IPS-18c (cell line): ENCODE measurements at regions not wholly inside any gene's neighbourhood (a gene's known extent, or its start where the extent isn't known, plus 50 kb on each side); places are given as distances from the start of the nearest gene placed in this dataset.

Experiments
- H3K4me3 ChIP-seq: 2 replicates; pipeline ENCODE4 v1.7.0; 2013; ENCODE audit warnings: low read depth, mild to moderate bottlenecking, low read length, moderate library complexity; ENCODE audit not compliant: insufficient read depth
- H3K9me3 ChIP-seq: one replicate; pipeline ENCODE4 v1.6.1; 2013; ENCODE audit warnings: mild to moderate bottlenecking, low read length, moderate library complexity; ENCODE audit not compliant: control insufficient read depth, insufficient read depth

DNA sequence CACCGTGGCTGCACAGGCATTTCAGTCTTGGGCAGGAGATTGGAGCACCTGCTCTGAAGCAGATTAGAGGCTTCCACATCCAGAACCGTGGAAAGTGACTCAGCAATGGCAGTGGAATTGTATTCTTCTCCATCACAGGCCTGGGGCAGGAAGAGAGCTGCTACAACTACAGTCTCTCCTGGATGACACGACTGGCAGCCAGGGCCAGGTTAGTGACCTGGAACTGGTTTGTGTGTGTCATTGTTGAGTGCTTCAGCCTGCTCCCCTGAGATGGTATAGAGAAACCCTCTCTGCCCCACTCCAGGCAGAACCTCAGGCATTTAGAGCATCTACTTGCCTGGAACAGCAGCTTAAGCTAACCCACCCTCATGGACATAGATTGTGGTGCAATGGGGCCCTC is 596.5 kb upstream of the INTU start:
- H3K9me3 ChIP-seq: no peaks in the 10 kb centered on the region
- H3K4me3 ChIP-seq: no peak overlapping the region; the same call in 1 of the 2 replicates

DNA sequence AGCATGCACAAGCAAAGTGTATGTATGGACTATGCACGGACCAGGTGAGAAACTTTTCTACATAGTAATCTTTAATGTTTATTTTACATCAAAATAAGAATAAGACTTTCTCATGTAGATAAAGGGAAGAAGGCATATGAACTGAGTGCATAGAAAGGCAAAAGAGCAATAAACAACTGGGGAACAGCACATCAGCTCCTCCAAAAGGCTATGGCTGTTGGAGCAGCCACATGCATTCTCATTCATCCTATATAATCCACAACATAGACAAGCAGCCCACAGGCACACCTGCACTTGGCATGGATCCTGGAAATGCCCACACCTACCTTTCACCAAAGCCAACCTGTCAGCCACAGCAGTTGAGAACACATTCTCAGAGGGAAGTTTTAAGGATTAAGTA is 586.9 kb upstream of the INTU start:
- H3K9me3 ChIP-seq: no peaks in the 10 kb centered on the region
- H3K4me3 ChIP-seq: no peak overlapping the region

- Histone ChIP-seq H3K9me3 (no peaks in the 10 kb centered on the region), H3K4me3 (no peak overlapping the region)
These were observed 584.8 kb upstream of the INTU start for GRCh38 chr4:127047930-127048329.

DNA sequence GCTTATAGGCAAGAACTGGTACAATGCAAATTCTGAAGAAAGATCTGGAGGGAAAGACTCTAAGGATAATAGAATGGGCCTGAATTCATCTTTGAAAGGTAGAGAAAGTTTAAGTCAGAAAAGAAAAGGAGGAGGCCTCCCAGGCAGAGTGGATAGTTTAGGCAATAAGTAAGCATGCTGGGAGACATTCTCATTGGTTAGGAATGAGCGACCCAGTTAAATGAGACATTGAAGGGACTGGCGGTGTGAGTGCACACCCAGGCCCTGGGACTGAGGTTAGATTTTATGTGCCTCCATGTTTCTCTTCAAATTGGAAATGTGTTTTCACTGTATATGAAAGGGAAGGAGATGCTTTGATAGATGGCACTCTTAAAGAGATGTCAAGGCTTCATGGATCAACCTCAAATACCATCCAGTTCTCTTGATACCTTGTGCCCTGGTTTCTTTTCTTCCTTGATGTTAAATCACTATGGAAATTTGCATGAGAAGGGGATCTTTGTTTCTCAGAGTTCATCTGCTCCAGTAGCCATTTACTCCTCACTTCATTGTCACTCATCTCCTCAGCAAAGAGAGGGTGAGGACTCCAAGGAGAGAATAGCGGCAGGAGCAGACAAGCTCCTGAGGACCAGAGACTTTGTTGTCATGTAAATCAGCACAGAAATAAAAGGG is 584.2 kb upstream of the INTU start:
- Histone ChIP-seq H3K9me3 (no peaks in the 10 kb centered on the region), H3K4me3 (no peak overlapping the region)

- H3K9me3 ChIP-seq: no peaks in the 10 kb centered on the region
- no peak overlapping the region for H3K4me3 ChIP-seq
These were observed 583.2 kb upstream of the INTU start for GRCh38 chr4:127049526-127049925.

DNA sequence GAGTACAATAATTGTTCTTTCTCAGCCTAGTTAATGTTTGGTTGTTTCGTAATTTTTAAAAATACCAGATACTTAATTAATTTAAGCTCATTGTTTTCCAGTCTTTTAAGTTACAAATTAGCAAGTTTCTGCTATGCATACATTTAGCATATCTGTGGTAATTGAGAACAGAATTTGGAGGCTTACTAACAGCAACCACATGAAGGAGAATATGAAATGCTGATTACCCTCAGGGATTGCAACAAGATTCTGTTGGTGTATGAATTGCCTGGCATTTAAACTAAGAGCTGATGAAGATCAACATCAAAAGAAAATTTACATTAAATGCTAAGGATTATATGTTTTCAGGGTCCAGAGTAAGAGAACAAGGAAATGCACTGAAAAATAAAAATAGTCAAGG is 580.0 kb upstream of the INTU start:
- H3K9me3 ChIP-seq: no peaks in the 10 kb centered on the region
- no peak overlapping the region for H3K4me3 ChIP-seq

DNA sequence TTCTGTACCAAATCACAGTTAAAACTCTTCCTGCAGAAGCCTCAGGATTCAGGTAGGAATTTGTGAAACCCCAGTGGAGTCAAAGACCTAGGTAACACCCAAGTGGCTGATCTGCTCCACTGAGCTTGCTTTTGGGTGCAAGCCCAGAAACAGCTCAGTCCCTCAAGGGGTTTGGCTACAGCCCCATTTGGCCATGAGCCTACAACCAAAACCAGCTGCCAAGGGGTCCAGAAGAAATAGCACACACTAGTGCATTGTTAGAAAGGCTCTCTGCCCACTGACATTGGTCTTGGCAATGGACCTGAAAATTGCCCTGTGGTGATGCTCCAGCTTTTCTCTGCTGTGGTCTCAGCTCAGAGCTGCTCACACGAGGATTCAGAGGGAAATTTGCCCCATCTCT is 577.4 kb upstream of the INTU start:
- H3K9me3 ChIP-seq: no peaks in the 10 kb centered on the region
- H3K4me3 ChIP-seq: no peak overlapping the region

DNA sequence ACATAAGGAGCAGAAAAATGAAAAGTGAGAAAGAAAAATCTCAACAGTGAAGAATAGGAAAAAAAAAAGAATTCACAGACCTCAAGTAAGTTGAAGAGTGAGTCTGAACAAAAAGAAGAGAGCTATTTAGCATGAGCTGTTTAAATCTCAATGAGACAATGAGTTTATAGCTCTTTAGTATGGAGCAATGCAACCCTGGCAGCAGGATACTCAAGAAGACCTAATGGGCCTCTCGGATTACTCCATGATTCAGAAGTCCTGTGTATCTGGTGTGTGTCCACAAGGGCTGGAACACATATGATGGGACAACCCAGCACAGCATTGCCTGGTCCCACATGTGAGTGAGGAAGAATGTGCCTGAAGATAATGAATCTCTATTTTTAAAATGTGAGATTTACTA is 563.1 kb upstream of the INTU start:
- no peak overlapping the region for H3K4me3 ChIP-seq
- peaks cover 2% of the 10 kb centered on the region for H3K9me3 ChIP-seq

DNA sequence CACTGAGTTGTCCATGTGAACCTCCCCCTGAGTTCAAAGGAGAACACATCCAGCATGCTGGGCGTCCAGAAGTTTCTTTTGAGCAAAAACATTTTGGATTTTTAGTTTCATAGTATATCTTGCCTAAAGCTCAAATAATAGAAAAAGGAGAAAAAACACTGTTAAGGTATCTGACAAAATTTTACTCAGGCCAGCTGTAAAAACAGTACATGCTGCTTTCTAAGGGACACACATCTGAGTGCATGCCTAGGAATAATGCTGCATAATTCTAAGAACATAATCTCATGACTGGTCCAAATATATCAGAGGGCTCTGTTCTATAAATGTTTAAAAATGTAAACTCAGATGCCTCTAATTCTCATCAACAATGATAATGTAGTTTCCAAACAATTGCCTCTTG is 561.3 kb upstream of the INTU start:
- Histone ChIP-seq H3K4me3 (no peak overlapping the region), H3K9me3 (peaks cover 2% of the 10 kb centered on the region)

- Histone ChIP-seq H3K4me3 (no peak overlapping the region), H3K9me3 (no peaks in the 10 kb centered on the region)
These were observed 552.6 kb upstream of the INTU start for GRCh38 chr4:127080141-127080540.

DNA sequence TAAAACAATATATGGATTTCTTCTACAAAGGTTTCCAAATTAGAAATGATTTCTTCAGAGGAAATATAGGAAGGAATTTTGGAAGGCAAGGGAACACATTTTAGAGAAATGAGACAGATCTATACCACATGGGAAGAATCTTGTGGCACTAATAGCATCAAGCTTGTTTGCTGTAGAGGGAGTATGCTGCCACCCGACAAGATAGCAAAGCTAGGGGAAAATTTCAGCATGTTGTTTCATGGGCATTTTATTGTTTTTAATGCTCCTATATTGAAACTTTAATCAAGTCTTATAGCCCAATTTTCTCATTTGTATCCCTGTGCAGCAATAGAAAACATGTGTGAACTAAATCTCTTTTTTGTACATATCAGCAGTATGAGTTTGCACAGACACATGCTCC is 551.7 kb upstream of the INTU start:
- Histone ChIP-seq H3K9me3 (no peaks in the 10 kb centered on the region), H3K4me3 (no peak overlapping the region)

GRCh38 chr4:127082986-127083385 is 549.8 kb upstream of the INTU start:
- Histone ChIP-seq H3K4me3 (no peak overlapping the region), H3K9me3 (peaks cover 7% of the 10 kb centered on the region)

GRCh38 chr4:127084666-127085065 is 548.1 kb upstream of the INTU start:
- H3K9me3 ChIP-seq: peaks cover 7% of the 10 kb centered on the region
- no peak overlapping the region for H3K4me3 ChIP-seq

DNA sequence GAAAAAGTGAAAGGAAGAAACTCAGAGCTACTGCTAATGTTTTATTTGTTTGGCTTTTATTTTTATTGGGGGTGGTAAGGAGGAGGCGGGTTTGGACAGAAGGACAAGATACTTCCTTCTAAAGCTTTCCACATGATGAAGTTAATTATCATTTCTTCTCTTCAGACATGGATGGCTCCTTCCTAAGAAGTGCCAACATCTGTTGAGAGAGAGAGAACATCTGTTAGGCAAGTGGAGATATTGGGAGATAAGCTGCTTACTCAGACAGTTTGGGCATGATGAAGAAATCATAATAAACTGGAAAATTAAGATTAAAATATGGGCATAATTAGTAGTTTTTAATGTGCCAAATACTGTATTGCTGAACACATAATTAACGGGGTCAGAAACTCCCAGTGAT is 535.7 kb upstream of the INTU start:
- Histone ChIP-seq H3K9me3 (no peaks in the 10 kb centered on the region), H3K4me3 (no peak overlapping the region)

GRCh38 chr4:127102361-127102760 is 530.4 kb upstream of the INTU start:
- Histone ChIP-seq H3K9me3 (peaks cover 2% of the 10 kb centered on the region), H3K4me3 (no peak overlapping the region)

GRCh38 chr4:127103681-127104115 is 529.1 kb upstream of the INTU start:
- Histone ChIP-seq H3K9me3 (peaks cover 2% of the 10 kb centered on the region), H3K4me3 (no peak overlapping the region)

GRCh38 chr4:127113844-127114362 is 518.9 kb upstream of the INTU start:
- peaks cover 2% of the 10 kb centered on the region for H3K9me3 ChIP-seq
- H3K4me3 ChIP-seq: no peak overlapping the region

DNA sequence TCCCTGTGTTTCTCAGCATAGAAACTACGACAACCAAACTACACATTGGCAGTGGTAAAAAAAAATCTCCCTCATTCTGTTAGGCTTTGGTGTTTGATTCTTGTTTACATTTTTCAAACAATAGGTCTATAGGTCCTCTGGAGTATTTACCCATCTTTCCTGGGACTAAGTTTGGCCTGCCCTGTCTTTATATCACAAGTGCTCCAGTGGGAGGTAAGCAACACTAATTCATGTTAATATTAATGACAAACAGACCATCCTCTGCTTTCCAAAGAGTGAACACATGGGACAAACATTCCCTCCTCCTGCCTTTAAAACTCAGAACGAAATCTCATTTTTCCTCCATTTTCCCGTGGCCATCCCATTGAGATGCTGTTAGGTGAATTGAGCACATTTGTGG is 514.1 kb upstream of the INTU start:
- Histone ChIP-seq H3K9me3 (no peaks in the 10 kb centered on the region), H3K4me3 (no peak overlapping the region)

- no peak overlapping the region for H3K4me3 ChIP-seq
- H3K9me3 ChIP-seq: no peaks in the 10 kb centered on the region
These were observed 512.2 kb upstream of the INTU start for GRCh38 chr4:127120441-127121090.
